ENCODE measurements at regions not wholly inside any gene's neighbourhood (a gene's known extent, or its start where the extent isn't known, plus 50 kb on each side); places are given as distances from the start of the nearest gene placed in this dataset.

DNA sequence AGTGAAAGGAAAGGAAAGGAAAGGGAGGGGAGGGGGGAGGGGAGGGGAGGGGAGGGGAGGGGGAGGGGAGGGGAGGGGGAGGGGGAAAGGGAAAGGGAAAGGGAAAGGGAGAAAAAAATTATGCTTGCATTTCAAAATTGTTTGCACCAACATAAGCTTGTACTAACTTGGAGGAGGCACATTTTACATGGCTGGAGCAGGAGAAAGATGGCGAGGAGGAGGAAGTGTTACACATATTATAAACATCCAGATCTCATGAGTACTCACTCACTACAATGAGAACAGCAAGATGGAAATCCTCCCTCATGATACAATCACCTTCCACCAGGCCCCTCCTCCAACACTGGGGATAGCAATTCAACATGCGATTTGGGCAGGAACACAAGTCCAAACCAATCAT lies 660.2 kb upstream of the CDH2 start:
- no peak for DNase-seq (ENCODE audit: low spot score)

DNA sequence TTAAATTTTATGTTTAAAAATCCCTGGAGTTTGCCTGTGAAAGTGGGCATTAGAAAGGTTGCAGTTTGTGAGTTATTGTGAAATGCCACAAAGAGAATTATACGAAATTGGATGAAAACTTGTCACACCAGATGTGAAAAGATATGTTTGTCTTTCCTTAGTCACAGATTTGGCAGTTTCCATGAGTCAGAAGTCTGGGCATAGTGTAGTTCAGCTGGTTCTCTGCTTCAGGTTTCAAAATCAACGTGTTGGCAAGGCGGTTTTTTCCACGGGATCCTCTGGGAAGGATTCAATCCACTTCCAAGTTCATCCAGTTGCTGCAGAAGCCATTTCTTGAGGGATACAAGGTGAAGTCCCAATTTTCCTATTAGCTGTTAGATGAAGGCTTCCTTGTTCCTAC lies 658.0 kb upstream of the CDH2 start:
- DNase-seq (ENCODE audit: low spot score), result no peak

DNA sequence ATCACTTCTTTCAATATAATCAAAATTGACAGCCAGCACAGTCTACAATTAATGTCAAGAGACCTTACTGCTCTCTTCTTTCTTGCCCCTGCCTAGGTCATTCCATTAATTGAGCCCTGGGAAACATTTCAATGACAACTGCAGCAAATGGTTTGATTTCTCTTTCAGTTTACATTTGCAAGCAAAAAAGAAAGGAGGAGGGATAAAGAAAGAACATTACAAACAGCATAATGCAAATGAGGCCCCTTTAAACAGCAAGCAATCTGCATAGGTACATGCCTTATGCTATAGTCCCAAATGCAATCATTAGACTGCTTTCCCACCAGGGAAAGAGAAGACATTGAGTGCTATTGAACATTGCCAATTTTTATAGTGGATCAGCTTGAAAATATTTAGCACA lies 655.0 kb upstream of the CDH2 start:
- no peak for DNase-seq (ENCODE audit: low spot score)

DNA sequence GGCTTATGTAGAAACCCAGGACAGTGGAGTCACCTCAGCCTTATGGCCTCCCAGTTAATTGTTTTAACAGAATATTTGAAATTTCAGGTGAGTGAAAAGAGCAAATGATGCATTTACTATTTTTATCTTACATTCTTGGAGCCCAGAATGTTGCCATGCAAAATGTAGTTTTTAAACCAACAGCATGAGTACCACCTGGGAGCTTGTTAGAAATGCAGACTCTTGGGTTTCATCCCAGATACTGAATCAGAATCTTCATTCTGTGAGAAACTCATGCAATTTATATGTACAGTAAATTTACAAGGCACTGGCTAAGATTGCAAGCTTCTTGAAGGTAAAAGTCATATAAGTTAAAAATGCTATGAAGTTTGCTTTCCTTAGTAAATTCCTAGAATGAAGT lies 654.5 kb upstream of the CDH2 start:
- no peak for DNase-seq (ENCODE audit: low spot score)

DNA sequence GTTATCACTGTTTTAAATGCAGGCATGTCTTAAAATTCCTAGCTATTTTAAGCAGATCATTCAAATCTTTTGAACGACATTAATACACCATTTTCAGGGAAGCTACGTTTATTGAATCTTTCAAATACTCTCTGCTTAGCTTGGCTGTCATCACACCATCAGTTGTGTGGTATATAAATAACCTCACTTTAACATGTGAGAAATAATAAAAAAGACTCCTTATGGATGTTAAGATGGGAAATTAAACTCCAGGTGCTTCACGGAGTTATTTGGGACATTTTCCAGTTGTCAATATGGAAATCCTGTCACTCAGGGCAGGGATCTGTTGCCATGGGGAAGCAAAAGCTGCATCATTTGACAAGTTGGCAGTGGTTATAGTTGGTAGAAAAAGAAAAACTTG lies 649.2 kb upstream of the CDH2 start:
- DNase-seq (ENCODE audit: low spot score), result no peak

DNA sequence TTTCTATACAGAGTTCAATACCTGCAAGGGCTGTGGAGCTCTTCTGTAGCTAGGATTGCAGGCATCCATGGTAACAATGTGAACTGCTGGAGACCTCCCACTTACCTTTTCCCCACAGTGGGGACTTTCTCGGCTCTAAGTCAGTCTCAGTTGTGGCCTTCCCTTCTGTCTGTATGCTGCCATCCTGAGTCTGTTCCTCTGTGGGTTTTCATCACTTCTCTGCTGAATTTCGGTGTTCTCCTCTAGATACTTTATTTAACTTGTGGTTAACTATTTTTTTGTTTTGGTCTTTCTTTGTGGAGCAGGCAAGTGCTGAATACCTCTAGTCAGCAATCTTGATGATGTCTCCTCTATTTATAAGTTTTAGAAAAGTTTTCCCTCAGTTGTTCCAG lies 647.2 kb upstream of the CDH2 start:
- no peak for DNase-seq (ENCODE audit: low spot score)

DNA sequence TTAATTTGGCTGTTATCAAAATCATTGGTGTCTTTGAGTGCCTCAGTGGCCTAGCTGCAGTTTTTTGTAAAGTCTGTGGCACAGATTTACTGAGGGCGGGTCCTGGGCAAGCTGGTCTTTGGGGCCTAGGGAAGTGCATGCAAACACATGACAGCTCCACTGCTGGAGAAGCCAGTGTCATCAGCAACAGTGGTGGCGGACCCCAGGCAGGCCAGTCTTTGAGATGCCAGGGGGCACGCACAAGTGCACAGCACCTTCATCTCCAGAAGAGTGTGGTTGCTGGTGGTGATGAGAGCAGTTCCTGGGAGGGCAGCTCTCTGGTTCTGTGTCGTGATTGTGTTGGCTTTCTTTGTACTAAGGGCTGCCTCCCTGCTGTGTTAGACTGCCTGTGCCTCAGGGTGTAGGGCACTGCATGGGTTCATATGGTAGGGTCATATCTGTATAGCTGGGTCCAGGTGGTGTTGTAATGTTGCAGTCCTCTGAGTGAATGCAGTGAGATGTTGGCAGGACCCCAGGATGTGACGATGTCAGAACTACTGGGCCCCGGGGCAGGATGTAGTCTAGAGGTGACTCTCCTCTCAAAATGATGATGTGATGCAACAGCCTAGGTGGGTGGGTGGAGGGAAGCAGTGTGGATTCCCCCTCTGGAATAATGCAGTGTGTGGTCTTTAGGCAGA lies 646.7 kb upstream of the CDH2 start:
- DNase-seq (ENCODE audit: low spot score), result no peak

DNA sequence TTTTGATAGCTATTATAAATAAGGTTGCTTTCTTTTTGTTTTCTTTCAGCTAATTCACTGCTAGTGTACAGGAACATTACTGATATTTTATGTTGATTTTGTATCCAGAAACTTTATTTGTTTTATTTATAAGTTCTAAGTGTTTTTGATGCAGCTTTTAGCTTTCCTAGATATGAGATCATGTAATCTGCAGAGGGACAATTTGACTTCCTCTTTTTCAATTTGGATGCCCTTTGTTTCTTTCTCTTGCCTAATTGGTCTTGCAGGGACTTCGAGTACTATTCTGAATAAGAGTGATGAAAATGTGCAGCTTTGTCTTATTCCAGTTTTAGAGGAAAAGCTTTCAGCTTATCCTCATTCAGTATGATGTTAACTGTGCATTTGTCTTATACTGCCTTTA lies 643.4 kb upstream of the CDH2 start:
- DNase-seq (ENCODE audit: low spot score), result no peak

DNA sequence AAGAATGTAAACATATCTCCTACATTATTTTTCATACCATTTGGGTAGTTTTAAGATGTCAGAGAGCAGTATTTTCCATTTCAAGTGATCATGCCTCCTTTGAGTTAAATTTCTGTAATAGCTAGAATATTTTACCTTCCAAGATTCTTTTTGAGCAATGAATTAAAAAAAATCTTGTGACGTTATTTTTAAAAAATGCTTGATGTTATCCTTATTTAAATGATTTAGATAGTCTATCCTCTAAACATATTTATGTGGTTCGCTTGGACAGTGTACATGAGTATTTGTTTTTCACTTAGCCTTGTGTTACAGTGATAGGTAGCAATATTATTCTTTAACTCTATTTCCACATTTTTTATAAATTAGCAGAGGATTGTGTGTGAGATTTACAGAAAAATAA lies 639.2 kb upstream of the CDH2 start:
- DNase-seq (ENCODE audit: low spot score), result no peak

DNA sequence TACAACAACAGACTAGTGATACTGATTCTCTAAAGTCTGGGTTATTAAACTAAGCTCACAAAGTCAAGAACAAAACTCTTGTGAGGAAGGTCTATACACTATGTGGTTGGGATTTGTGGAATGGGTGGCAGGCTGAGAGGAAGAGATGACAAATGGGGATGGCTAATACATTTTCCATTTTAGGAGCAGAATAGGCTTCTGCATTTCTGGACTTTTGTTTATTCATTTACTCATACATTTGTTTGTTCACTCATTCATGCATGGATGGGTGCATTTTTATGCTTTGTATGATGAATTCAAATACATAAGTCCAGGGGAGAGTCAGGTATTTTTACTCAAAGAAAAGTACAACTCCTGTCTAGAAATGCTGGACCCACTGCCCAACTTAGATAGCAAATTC lies 637.4 kb upstream of the CDH2 start:
- DNase-seq (ENCODE audit: low spot score), result no peak

DNA sequence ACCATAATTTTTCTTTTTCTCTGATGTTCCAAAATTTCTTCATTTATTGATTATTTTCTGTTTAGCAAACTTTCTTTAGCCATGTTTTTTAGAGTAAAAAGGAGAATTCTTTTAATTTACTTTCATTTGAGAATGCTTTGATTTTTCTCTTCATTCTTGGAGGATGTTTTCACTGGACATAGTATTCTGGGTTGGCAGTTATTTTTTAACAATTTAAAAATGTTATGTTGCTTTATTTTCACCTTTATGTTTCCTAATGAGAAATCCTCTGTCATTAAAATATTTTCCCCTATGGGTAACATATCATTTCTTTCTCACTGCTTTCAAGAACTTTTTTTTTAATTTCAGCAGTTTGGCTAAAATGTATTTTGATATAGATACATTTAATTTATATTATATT lies 631.4 kb upstream of the CDH2 start:
- no peak for DNase-seq (ENCODE audit: low spot score)

DNA sequence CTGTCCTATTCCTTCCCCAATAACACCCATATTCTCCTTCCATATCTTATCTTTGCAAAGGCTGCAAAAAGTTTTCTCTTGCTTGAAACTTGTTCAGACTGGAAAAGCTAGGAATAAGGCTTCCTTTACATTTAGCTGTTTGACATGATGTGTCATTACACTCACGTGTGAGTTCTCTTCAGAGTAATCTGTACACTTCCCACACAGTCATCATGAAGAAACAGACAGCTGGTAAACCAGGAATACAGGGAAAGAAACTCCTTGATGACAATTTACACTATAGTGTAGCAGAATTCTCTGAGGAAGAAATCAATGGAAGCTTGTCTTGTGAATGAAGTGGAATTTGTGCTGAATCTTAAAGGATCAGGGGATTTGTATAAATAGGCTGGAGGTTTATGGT lies 628.6 kb upstream of the CDH2 start:
- no peak for DNase-seq (ENCODE audit: low spot score)

DNA sequence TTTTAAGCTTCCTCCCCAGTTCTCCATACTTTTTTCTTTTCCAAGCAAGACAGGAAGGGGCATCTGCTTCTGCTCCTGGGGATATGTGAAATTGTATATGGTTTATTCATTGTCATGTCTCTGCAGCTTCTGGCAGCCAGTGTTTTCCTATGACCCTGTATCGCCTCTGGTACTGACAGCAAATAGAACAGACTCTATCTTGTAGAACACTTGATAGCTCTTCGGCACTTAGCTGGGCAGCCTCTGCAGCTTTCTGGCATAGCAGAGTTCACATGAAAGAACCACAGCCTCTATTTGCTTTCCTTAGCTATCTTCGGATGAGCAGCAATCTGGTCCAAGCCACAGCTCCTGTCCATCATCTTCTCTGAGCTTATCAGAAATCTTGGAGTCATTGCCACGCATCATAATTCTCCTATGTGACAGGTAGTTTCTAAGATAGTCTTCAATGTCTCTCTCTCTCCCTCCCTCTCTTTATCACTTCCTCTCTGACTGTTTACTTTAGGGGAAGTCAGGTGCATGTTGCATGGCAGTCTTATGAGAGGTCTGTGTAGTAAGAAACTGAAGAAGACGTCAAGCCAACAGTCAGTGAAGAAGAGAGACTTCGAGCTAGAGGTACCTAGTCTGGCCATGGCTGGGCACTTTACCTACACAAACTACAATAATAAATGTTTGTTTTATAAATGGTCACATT lies 627.7 kb upstream of the CDH2 start:
- no peak for DNase-seq (ENCODE audit: low spot score)

DNA sequence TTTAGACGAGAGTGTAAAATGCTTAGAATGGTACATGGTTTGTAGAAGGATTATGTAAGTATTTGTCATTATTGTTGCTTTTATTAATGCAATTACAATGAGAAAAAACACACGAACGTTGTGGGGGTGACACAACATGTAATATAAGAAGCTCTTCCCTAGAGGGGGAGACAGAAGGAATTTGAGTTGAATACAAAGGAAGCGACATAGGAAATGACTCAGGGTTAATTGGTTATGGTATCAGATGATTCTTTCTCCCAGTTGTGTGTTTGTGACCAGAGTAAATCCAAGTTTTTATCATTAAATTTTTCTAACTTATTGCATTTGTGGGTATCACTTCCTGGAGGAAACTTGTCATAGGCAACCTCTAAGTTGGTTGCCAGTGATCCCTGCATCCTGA lies 625.6 kb upstream of the CDH2 start:
- no peak for DNase-seq (ENCODE audit: low spot score)

DNA sequence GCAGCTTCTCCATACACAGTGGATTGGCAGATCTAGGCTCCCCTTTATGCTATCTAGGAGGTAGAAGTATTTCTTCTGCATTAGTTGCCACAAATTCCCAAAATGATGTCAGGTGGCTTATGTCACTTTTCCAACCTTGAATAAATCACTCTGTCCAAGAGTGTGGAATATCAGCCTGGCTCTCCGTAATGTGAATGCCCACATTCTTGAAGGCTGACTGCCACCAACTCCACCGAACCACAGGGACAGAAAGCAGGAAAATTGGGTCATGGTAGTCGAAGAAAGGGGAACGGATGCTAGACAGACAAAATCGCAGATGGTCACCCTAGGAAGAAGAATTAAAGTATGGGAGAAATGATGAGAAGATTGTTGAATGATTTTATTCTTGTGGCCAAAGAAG lies 624.9 kb upstream of the CDH2 start:
- no peak for DNase-seq (ENCODE audit: low spot score)

DNA sequence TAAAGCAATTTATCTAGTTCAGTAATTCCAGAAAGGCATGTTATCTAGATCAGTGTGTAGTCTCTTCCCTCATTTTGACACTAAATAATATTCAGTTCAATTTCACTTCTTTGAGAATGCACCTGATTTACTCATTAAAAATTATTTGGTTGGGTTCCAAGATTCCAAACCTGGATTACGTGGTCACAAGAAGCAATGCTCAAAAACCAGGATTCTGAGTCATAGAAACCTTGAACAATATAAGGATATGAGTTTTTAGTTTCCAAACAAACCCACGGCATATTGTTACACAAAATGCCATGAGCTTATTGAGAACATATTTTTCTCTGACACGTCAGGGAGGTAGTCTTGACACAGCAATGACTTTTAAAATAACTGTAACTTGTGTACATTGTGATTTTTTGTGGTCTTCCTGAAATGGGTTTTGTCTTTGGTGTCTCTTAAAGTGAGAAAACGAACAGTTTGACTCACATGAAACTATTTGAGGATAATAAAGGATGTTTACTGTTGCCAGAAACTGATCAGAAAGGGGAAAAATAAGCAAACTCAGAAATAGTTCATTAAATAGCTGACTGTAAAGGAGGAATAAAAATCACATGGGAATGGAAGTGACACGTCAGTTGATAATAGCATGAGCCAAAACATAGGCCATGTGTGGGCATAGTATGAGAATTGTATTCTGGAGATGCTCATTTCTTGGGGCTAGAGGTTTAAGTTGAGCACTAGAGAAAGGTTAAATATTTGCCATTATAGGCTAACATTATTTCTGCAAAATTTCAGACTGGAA lies 617.7 kb upstream of the CDH2 start:
- no peak for DNase-seq (ENCODE audit: low spot score)

DNA sequence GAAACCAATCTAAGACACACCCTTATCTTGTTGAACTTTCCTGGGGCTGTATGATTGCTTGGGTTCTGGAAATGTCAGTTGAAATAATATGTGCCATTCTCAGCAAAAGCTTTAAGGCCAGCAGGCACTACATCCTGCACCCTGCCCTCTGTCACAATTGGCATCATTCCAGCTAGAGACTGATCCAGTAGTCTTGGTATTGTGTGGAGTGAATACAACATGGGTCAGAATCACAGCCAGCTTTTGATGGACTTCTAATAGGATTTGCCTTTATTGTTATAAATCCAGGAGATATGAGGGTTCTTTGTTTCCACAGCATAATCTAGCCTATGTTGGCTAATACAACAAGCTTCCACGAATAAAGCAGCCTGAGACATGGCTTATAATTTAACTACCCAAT lies 617.0 kb upstream of the CDH2 start:
- DNase-seq (ENCODE audit: low spot score), result no peak

DNA sequence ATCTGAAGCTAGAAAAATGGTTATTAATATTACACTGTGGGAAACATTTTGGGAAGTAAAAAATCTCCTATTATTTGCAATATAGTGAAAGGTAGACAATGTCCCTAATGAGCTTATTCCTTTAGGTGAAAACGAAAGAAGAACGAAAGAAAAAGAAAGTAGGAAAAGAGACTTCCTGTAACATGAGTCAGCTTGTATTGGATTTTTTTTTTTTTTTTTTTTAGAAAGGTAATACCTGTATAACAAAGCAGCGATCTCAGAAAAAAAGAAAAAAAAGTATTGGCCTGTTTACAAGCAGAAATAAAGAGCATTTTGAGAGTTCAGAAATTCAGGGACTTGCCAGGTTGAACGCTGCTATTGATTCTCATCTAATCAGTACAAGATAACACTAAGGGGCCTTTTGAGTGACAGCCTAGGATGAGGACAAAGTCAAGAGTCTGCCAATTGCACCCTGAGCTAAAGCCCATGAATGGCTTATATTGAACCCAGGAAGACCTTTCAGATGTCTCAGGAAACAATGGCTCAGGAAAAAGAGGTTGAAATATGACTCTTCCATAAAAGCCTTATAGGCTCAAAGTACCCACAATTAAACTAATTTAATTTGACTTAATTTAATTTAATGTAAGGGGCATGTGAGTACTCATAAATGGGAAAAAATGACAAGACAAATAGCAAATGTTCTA lies 615.6 kb upstream of the CDH2 start:
- peak; percentile 0 for DNase-seq (ENCODE audit: low spot score)

DNA sequence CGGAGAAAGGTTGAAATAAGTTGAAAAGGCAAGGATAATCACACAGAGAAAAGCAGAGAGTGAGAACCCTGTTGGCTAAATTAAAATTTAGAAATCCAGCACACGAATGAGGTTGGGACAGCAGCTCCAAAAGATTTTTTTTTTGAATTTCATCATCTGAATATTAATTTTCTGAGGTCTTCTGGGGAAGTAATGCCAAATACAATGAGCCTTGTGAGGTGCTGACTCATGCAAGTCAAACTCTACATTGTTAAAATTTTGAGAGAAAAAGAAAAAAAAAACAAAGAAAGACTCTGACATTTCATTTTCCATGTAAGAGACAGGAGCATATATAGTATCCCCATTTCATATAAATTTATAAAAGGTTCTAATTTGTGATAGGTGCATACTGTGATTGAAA lies 614.2 kb upstream of the CDH2 start:
- DNase-seq (ENCODE audit: low spot score), result no peak

DNA sequence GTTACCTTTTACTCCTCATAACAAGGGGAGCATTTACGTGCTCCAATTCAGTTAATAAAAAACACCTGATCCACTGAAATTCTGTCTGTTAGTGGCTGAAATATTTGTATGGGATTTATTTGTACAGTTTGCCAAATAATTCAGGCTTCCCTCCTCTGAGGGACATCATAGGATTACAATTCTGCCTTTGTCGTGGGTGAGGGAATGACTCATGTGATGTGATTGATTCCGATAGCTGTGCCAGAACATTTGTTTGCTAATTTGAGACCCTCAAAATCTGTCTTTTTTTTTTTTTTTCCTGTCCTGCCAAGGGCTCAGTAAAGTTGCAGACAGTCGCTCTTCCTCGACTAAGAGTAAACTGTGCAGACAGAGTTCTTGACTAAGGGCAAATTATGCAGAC lies 612.6 kb upstream of the CDH2 start:
- DNase-seq (ENCODE audit: low spot score), result no peak

DNA sequence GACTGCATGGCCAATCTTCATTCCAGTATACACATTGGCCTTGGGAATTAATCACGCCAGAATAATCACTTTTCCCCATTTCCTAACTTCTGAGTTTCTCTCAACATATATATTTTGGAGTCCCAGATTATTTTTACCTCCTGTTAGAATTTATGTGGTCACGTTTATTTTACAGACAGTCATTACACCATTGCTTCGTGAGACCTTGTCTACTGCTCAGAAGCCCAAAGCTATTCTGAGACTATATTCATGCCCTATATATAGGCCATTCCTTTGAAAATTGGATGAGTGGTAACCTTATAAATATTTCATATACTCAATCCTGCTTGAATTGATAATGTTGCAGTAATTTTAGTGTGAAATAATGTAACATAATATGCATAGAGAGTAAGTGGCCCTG lies 610.0 kb upstream of the CDH2 start:
- no peak for DNase-seq (ENCODE audit: low spot score)

DNA sequence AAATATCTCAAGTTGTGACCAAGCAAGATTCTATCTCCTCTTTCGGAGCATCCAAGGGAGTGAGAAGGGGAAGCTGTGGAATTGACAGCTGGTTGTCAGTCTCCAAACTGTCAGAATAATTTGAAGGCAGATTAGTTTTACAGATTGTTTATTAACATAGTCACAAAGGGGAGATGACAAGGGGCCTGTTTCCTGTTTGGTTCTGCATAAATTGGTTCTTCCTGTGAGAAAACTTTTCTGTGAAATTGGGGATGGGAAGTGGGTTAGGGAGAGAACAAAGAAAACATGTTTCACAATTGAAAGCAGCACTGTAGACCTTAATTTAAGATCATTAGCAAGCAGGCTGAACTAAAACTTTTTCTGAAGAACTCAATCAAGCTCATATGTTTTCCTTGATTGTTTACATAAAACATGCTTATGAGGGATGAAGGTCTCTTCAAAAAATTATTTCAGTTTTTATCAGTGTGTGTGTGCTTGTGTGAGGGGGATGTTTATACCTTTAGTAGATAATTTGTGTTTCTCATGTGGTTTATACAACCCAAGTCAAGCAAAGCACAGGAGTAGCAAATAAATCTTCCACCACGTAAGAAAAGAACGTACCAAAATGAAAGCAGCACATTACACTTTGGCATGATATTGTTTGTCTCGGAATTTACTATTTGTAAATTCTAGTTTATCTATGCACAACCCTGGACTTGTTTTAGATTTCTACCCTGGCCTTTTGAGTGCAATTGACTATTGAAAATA lies 604.9 kb upstream of the CDH2 start:
- no peak for DNase-seq (ENCODE audit: low spot score)
